HL-60 (cell line): ENCODE measurements at regions not wholly inside any gene's neighbourhood (a gene's known extent, or its start where the extent isn't known, plus 50 kb on each side); places are given as distances from the start of the nearest gene placed in this dataset.

Experiments
- DNase-seq, 2 experiments: peaks; one replicate each; pipeline ENCODE4 v3.0.0-alpha.2; 2010 to 2020; ENCODE audit warnings: low read depth in 1 of 2, low spot score in 1 of 2
- H3K27ac ChIP-seq: fragments of 250-450 bp; sonication (Bioruptor Pico); replicated peaks from 2 replicates; pipeline ENCODE4 v1.5.1; 2020; ENCODE audit warnings: mild to moderate bottlenecking, moderate library complexity
- H3K27me3 ChIP-seq: fragments of 250-450 bp; sonication (Bioruptor Pico); 2 replicates; pipeline ENCODE4 v1.5.1; 2021; ENCODE audit warnings: mild to moderate bottlenecking, moderate library complexity; ENCODE audit not compliant: insufficient read depth, poor library complexity, severe bottlenecking
- H3K4me3 ChIP-seq: replicated peaks from 2 replicates; pipeline ENCODE4 v1.5.1; 2011; ENCODE audit warnings: mild to moderate bottlenecking, control low read depth, low read length; ENCODE audit not compliant: insufficient read depth
- CTCF ChIP-seq: IDR thresholded peaks from one replicate; pipeline ENCODE4 v1.5.1; 2011; ENCODE audit warnings: low read length, control low read depth, inconsistent platforms; ENCODE audit not compliant: insufficient read depth
- GABPA ChIP-seq: IDR thresholded peaks from 2 replicates; pipeline ENCODE4 v1.6.1; 2012; ENCODE audit warnings: low read depth
- POLR2AphosphoS5 ChIP-seq: IDR thresholded peaks from 2 replicates; pipeline ENCODE4 v1.6.1; 2012; ENCODE audit warnings: low read depth
- REST ChIP-seq: IDR thresholded peaks from 2 replicates; pipeline ENCODE4 v1.6.1; 2012; ENCODE audit warnings: low read depth; ENCODE audit not compliant: insufficient replicate concordance
- SPI1 ChIP-seq: IDR thresholded peaks from 2 replicates; pipeline ENCODE4 v1.6.1; 2012; ENCODE audit warnings: low read depth, mild to moderate bottlenecking, borderline replicate concordance

DNA sequence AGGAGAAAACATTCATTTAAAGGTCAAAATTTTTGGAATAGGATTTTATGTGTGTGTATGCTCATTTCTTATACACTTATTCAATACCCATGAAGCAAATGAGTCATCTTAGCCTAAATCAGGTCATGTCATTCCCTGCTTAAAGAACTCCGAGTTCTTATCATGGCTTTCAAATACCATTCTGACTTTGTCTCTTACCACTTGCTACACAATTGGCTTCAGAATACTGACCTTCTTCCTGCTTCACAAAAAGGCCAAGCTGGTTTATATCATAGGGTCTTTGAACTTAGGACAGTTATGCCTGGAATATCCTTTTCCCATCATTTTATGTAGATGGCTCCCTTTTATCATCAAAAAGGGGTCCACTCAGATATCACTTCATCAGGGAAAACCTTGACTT lies 652.2 kb upstream of the WWC1 start:
- no peak overlapping the region for H3K4me3 ChIP-seq
- H3K27me3 ChIP-seq = no peaks in the 10 kb centered on the region
- no peak for DNase-seq
- TF ChIP-seq POLR2AphosphoS5 (no peak), GABPA (no peak), SPI1 (no peak), CTCF (no peak), REST (no peak)
- no peak overlapping the region for H3K27ac ChIP-seq

GRCh38 chr5:167639766-167640165 lies 651.7 kb upstream of the WWC1 start:
- no peak for DNase-seq
- no peak overlapping the region for H3K4me3 ChIP-seq
- TF ChIP-seq GABPA (no peak), SPI1 (no peak), CTCF (no peak), REST (no peak), POLR2AphosphoS5 (no peak)
- no peak overlapping the region for H3K27ac ChIP-seq
- H3K27me3 ChIP-seq = no peaks in the 10 kb centered on the region

- H3K27me3 ChIP-seq = no peaks in the 10 kb centered on the region
- H3K4me3 ChIP-seq = no peak overlapping the region
- no peak overlapping the region for H3K27ac ChIP-seq
- DNase-seq = no peak
- TF ChIP-seq CTCF = no peak
- no peak for TF ChIP-seq SPI1
- TF ChIP-seq POLR2AphosphoS5 = no peak
- no peak for TF ChIP-seq REST
- no peak for TF ChIP-seq GABPA
These were observed 649.3 kb upstream of the WWC1 start for GRCh38 chr5:167642181-167642580.
